Fibroblast of villous mesenchyme (primary cell): ENCODE measurements at regions not wholly inside any gene's neighbourhood (a gene's known extent, or its start where the extent isn't known, plus 50 kb on each side); places are given as distances from the start of the nearest gene placed in this dataset.

ENCODE experiments used
- DNase-seq: peaks from one replicate; pipeline ENCODE4 v3.0.0-alpha.2; 2010; ENCODE audit warnings: low read depth
- H3K4me3 ChIP-seq: 2 replicates; pipeline ENCODE4 v1.5.1; 2011; ENCODE audit warnings: low read depth, mild to moderate bottlenecking, low read length
- TF ChIP-seq, protein P1 (sequence below): IDR thresholded peaks from 2 replicates; pipeline ENCODE4 v1.5.1; 2012; ENCODE audit warnings: low read depth, mild to moderate bottlenecking, low read length; ENCODE audit not compliant: insufficient read depth

DNA sequence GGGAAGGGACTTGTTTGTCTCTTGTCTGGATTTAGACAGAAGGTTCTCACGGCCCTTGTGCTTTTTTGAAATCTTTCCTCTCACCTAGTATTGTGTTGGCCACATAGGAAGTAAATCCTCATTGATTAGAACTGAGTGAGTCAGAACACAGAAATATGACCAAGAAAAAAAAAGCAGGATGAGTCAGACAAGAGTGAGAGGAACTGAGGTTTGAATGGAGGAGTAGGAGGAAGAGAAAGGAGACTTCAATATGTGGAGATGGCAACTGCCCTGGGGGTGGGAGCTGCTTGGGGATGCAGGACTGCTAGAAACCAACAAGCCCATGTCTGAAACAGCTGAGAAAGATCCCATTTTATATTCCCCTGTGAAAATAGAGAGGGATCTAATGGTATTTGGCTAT, 194.1 kb upstream of the ZBTB20 start:
- DNase-seq = peak; percentile 46
- TF ChIP-seq, protein P1, sequence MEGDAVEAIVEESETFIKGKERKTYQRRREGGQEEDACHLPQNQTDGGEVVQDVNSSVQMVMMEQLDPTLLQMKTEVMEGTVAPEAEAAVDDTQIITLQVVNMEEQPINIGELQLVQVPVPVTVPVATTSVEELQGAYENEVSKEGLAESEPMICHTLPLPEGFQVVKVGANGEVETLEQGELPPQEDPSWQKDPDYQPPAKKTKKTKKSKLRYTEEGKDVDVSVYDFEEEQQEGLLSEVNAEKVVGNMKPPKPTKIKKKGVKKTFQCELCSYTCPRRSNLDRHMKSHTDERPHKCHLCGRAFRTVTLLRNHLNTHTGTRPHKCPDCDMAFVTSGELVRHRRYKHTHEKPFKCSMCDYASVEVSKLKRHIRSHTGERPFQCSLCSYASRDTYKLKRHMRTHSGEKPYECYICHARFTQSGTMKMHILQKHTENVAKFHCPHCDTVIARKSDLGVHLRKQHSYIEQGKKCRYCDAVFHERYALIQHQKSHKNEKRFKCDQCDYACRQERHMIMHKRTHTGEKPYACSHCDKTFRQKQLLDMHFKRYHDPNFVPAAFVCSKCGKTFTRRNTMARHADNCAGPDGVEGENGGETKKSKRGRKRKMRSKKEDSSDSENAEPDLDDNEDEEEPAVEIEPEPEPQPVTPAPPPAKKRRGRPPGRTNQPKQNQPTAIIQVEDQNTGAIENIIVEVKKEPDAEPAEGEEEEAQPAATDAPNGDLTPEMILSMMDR = no peak
- H3K4me3 ChIP-seq = no peak overlapping the region

DNA sequence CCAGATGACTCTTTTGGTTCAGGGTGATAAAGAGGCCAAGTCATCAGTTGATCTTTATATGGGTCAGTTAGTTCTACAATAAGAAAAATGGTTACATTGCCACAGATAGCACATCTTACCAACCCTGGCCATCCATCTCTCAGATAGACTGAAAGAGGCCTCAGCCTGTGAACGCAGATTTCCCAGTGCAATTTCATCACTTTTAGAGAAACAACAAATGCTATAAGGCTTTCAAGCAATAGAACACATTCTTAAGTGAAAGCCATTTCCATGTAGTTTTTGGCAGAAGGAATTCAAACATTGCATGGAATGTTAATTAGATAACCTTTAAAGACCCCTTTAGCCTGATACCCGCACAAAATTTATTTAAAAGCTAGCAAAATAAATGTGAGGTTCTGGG, 200.6 kb upstream of the ZBTB20 start:
- TF ChIP-seq, protein P1 = no peak
- no peak for DNase-seq
- no peak overlapping the region for H3K4me3 ChIP-seq

DNA sequence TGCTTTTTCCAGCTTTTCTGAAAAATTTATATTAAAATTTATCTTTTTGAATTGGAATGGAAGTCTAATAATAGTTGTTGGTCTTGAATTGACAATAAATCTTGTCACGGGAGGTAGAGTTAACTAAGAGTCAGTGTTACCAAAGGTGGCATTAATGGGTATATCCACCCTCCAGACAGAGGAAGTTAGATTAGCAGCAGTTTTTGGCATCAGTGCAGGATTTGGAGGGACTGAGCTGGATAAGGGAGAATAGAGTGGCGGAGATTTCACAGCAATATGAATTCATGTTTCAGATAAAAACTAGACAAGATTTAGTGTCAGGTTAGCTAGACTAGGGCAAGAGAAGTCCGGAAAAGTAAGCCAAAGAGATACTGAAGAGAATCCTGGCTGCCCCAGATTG, 201.3 kb upstream of the ZBTB20 start:
- DNase-seq = no peak
- TF ChIP-seq, protein P1 = no peak
- no peak overlapping the region for H3K4me3 ChIP-seq

DNA sequence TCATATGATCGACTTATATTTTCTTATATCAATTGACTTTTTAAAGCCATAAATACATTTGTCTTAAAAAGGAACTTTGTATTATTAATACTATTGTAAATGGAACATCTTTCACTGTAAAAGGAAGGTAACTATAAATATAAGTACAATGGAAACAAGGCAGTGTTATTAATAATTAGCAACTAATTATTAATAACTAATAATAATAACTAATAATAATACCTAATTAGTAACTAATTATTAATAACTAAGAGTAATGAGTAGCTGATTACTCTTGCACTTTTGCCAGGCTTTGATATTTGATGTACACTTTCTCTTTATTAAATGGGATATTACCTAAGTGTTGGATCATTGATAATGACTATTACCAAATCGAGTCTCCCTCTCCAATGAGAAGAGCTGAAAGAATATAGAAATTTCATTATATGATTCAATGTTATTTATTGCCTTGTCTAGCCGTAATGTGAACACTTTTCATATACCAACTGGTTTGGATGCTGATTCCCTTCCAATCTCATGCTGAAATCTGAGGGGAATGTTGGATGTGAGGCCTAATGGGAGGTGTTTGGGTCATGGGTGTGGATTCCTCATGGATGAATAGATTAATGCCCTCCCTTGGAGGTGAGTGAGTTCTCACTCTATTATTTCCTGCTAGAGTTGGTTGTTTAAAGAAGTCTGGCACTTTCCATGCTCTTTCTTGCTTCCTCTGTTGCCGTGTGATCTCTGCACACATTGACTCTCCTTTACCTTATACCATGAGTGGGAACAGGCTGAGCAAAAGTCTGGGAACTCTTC, 202.1 kb upstream of the ZBTB20 start:
- DNase-seq = no peak
- TF ChIP-seq, protein P1 = no peak
- H3K4me3 ChIP-seq = no peak overlapping the region

DNA sequence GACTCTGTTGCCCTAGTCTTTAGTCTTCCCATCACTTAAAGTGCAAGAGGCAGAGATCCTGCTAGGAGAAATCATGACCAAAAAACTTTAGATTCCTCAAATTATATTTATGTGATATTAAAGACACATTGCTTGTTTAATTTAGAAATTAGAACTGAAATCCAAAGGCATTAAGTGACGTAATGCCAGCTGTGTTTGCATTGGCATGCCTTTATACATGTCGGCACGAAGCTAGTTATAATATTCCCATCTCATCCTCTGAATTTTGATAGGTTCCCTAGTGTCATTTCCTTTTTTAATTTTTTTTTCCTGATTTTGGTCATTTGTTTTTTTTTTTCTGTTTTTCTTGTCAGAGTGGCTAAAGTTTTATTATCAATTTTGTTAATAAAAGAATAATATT, 203.5 kb upstream of the ZBTB20 start:
- TF ChIP-seq, protein P1 = no peak
- DNase-seq = no peak
- H3K4me3 ChIP-seq = no peak overlapping the region

DNA sequence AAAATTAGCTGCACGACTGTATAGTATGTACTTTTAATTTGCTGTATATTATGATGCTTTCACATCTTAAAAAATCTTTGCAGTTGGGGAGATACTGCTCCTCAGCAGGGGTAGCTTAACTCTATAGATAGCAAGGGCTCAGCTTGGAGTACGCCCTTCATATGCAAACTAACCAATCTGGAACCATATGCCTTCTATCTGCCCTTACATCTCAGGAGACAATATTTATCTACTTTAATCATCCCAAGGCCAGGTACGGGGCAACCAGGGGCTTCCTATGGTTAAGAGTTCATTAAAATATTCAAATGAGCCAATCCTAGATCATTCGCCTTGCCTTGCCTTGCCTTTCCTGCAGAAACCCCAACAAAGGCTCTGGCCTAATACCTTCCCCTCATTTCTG, 204.1 kb upstream of the ZBTB20 start:
- no peak for DNase-seq
- TF ChIP-seq, protein P1 = no peak

DNA sequence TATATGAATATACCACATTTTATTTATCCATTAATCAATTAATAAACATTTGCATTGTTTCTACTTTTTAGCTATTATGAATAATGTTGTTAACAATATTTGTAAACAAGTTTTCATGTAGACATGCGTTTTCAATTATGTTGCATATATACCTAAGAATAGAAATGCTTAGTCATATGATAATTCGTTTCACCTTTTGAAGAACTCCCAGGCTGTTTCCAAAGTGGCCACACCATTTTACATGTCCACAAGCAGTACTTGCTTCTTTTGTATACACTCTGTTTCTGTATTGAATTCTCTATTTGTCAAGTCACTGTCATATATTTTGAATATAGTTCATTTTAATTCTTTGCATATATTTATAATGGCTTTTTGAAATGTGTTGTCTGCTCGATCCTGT, 206.9 kb upstream of the ZBTB20 start:
- no peak for DNase-seq
- TF ChIP-seq, protein P1 = no peak
- no peak overlapping the region for H3K4me3 ChIP-seq

More for the DNA sequence above, 204.1 kb upstream of the ZBTB20 start:
- H3K4me3 ChIP-seq = no peak overlapping the region
